ENCODE measurements at regions not wholly inside any gene's neighbourhood (a gene's known extent, or its start where the extent isn't known, plus 50 kb on each side); places are given as distances from the start of the nearest gene placed in this dataset.

GRCh38 chr1:5574641-5575040 is 417.6 kb downstream of the NPHP4 start:
- TF ChIP-seq CTCF (IDR thresholded peaks at IDR 0.05; ENCODE audit: borderline replicate concordance, extremely low read depth, low read length, poor library complexity, severe bottlenecking) (no peak), EZH2 (IDR thresholded peaks at IDR 0.05; ENCODE audit: borderline replicate concordance, low read depth, low read length, severe bottlenecking) (no peak)
